HG02884 (cell line): ENCODE measurements at regions not wholly inside any gene's neighbourhood (a gene's known extent, or its start where the extent isn't known, plus 50 kb on each side); places are given as distances from the start of the nearest gene placed in this dataset.
"Not testable (repeated sequence)": the region's sequence is repeated elsewhere in the genome, so short reads cannot be mapped to it uniquely, and the experiment has no call there.

Source experiments
- ATAC-seq: cut with Tn5 transposase; IDR thresholded peaks from one replicate; pipeline ENCODE4 v1.9.1; 2021; ENCODE audit warnings: mild to moderate bottlenecking, moderate library complexity; ENCODE audit not compliant: unreplicated experiment

DNA sequence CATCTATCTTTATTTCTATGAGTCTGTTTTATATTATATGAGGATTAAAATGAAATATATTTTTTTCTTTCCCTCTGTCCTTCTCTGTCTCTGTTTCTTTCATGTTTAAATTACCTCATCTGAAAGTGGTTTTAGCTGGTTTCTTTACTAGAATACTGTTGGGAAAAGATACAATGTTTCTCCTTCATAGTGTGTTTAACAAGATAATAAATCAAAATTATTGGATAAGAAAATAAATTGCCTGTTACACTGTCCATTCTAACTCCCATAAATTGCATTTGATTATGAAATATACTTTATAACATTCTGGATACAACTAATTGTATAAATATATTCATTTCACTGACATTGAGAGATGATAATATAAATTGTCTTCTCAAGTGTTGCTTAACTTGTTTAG is 1168.0 kb downstream of the PLA2G4A start:
- ATAC-seq: no peak

DNA sequence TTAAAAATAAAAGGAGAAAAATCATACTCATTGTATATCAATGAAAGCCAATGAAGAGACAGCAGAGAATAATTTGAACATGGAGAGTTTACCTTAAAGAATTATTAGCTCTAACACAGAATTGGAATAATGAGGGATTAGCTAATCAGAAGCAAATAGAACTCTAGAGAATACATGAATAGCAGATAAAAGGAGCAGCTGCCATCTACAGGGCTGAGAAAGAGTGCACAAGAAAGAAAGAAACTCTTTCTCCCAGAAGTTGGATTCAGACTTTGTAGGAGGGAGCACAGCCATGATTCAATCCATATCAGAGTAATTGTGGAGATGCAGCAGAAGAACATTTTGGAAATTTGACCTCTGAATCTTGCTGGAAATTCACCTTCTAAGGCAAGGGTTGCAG is 1171.2 kb downstream of the PLA2G4A start:
- ATAC-seq: no peak

DNA sequence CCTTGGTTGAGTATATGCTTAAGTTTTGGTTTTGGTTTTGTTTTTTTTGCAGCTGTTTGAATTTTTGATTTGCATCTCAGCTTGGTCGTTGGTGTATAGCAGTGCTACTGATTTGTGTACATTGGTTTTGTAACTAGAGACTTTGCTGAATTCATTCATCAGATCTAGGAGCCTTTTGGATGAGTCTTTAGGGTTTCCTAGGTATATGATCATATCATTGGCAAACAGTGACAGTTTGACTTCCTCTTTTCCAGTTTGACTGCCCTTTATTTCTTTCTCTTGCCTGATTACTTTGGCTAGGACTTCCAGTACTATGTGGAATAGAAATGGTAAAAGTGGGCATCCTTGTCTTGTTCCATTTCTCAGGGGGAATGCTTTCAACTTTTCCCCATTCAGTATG is 1174.9 kb downstream of the PLA2G4A start:
- ATAC-seq: not testable (repeated sequence)

DNA sequence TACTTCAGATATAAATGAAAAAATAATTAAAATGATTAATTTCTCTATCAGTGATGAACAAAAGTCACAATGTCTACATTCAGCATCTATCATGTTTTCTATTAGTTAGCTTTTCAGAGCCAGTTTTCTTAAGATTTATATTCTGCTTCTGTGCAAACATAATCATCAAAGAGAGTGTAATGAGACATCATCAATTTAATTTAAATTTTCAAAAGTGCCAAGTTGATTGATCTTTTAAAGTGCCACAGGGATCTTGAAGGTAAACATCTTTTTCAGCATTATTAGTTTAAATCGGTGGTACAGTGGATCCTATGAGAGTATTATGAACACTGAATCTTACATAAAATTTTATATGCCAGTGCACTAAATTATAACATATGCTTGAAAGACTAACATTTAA is 1176.1 kb downstream of the PLA2G4A start:
- no peak for ATAC-seq

DNA sequence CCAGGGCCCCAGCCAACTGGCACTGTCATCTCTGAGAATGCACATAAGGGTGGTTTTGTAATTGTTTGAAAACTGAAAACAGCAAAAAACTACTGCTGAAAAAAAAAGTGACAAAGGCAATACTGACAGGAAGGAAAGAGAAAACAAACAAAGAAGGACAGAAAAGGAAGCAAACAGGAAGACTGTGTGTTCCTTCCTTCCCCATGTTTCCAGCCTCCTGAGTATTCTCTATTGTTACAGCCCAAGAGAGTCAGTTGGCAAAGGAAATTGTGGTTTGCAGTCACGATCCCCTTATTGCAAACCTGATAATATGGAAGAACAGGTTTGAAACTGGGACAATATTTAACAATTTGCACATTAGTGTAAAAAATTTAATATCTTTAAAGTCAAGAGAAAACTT is 1177.6 kb downstream of the PLA2G4A start:
- ATAC-seq: no peak

DNA sequence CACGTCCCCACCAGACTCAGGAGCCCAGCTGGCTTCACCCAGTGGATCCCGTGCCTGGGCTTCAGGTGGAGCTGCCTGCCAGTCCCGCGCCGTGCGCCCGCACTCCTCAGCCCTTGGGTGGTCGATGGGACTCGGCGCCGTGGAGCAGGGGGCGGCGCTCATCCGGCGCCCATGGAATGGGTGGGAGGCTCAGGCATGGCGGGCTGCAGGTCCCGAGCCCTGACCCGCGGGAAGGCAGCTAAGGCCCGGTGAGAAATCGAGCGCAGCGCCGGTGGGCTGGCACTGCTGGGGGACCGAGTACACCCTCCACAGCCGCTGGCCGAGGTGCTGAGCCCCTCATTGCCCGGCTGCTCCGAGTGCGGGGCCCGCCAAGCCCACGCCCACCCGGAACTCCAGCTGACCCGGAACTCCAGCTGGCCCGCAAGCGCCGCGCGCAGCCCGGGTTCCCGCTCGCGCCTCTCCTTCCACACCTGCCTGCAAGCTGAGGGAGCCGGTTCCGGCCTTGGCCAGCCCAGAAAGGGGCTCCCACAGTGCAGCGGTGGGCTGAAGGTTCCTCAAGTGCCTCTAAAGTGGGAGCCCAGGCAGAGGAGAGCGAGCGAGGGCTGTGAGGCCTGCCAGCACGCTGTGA is 1184.6 kb downstream of the PLA2G4A start:
- ATAC-seq: not testable (repeated sequence)

DNA sequence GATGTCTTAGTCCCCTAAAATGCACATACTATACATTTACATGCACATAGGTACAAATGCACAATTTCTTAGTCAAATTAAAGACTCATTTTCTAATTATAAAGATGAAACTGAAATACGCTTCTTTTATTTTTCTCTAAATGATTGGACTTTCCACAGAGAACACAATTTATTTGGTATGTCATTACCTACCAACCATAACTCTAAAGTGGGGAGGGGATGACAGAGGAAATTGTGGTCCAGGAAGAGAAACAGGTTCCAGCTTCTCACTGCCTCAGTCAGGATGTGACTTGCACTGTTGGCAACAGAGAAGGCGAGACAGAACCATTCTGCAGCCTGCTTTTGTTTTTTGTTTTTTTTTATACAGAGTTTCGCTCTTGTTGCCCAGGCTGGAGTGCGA is 1189.2 kb downstream of the PLA2G4A start:
- ATAC-seq: no peak

DNA sequence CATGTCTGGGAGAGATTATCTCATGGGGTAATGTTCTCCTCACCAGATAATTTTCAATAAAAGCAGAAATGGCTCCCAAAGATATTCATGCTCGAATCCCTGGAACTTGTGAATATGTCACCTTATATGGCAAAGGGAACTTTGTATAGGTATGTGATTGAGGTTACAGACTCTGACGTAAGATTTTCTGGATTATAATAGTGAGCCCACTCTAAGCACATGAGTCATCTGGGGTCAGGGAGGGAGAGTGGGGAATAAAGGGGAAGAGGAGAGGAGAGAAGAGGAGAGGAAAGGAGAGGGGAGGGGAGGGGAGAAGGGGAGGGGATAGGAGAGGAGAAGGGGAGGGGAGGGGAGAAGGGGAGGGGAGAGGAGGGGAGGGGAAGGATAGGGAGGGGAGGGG is 1193.9 kb downstream of the PLA2G4A start:
- no peak for ATAC-seq

DNA sequence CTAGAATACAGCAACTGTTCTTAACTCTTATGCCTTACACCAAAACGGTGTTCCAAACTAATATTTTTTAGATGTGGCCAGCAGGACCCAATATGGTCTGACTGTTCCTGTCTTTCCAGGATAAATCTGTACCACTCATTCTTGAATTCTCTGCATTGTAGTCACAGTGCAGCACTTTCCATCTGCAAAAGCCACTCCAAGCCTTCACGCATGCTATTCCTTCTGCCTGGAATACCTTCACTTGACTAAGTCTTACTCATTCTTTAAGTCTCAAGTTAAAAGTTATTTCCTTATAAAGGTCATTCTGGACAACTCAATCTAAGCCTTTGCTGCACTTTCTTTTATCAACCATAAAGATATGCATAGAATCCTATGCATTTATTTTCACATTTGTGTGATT is 1194.5 kb downstream of the PLA2G4A start:
- ATAC-seq: no peak

DNA sequence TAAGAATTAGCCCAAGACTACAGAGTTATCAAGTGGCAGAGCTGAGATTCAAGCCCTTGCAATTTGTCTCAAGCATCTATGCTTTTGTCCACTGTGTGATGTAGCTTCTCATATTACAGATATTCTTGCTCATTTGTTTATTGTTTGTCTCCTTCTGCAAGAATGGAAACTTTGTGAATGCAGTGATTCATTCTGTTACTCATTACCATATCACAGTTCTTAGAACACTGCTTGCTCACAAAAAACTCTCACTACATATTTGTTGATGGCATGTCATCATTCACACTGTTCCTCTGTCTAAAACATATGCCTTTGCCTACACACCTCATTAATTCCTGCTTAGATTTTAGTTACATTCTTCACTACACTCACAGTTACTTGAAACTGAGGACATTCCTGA is 1198.9 kb downstream of the PLA2G4A start:
- ATAC-seq: peak; percentile 90

DNA sequence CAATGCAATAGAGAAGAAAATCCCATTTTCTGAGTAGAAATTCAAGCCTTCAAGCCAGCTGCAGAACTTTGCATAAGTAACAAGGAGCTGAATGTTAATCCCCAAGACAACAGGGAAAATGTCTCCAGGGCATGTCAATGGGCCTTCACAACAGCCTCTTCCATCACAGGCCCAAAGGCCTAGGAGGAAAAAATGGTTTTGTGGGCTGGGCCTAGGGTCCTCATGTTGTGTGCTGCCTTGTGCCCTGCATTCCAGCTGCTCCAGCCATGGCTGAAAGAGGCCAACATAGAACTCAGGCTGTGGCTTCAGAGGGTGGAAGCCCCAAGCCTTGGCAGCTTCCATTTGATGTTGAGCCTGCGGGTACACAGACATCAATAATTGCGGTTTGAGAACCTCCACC is 1208.8 kb downstream of the PLA2G4A start:
- not testable (repeated sequence) for ATAC-seq

DNA sequence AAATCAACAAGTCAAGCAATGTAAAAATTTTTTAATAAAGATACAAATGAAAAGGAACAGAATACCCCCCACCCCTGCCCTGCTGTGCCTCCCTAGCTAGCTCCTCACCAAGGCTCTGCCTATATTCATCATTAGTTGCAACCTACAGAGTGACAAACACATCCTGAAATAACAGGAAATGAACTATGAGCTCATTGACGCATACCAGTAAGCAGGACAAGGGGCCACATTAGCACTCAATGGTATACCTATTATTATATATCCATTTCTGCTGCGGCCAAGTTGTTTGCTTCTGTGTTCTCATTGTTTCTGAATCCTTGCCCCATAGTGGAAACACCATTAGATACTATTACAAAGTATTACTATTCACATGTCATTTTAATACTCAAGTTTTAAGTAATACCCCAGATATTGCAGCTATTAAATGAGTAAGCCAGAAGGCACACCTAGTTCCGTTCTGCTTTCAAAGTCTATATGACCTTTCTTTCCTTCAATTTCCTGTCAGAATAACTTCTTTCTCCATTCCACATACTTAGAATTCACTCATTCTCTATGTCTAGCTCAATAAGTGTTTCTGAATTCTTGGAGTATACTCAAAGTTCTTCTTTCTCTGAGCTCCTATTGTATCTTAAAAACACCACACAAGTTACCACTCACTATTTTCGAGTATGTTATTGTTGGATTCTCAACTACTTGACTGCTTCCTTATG is 1214.9 kb downstream of the PLA2G4A start:
- ATAC-seq: no peak

DNA sequence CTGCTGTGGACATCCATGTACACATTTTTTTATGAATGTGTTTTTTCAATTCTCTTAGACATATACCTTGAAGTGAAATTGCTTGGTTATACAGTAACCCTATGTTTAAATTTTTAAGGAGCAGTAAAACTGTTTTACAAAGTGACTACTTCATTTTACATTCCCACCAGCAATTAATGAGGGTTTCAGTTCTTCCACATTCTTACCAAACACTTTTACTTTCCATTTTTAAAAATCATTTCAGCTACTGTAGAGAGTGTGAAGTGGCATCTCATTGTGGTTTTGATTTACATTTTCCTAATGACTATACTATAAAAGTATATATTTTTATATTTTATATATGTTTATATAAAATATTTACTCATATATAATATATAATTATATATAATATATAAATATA is 1221.5 kb downstream of the PLA2G4A start:
- no peak for ATAC-seq

DNA sequence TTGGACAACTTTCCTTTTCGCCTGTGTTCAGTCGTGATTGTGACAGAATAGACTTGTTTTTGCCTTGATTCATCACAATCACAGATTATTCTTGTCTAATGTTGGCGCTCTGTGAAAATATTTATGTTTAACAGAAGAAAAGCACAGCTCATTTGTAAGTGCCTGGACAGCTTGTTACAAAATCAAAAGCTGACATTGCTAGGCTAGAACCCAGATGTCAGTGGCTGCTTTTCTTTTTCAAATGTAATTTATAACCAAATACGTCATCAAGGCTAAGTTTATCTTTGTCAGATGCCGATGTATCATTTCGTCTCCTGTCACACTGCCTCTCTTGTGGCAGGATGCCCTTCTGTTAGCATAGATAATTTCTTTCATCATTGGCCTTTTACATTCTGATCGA is 1227.3 kb downstream of the PLA2G4A start:
- ATAC-seq: no peak

DNA sequence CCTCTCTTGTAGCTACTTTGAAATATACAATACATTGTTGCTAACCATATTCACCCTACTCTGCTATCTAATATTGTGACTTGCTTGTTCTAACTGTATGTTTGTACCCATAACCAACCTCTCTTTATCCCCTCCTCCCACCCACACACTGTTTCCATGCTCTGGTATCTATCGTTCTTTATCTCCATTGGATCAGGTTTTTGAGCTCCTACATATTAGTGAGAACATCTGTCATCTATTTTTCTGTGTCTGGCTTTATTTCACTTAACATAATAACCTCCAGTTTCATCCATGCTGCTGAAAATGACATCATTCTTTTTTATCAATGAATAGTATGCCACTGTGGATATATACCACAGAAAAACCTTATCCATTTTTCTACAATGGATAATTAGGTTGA is 1230.1 kb downstream of the PLA2G4A start:
- ATAC-seq: no peak

DNA sequence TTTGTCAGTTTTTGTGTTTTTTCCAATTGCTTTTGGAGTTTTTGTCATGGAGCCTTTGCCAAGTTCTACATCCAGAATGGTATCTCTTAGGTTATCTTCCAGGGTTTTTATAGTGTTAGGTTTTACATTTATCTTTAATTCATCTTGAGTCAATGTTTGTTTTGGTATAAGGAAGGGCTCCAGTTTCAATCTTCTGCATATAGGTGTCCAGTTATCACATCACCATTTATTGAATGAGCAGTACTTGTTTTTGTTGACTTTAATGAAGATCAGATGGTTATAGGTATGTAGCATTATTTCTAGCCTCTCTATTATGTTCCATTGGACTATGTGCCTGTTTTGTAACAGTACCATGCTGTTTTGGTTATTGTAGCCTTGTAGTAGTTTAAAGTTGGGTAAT is 1233.1 kb downstream of the PLA2G4A start:
- ATAC-seq: no peak

DNA sequence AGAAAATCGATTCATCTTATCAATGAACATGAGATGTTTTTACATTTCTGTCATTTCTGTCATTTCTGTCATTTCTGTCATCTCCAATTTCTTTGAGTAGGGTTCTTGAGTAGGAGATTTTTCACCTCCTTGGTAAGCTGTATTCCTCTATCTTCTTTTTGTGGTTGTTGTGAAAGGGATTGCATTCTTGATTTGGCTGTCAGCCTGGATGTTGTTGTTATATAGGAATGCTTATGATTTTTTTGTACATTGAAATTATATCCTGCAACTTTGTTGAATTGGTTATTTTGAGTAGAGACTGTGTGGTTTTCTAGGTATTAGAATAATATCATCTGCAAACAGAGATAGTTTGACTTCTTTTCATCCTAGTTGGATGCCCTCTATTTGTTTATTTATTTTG is 1233.7 kb downstream of the PLA2G4A start:
- ATAC-seq: no peak

DNA sequence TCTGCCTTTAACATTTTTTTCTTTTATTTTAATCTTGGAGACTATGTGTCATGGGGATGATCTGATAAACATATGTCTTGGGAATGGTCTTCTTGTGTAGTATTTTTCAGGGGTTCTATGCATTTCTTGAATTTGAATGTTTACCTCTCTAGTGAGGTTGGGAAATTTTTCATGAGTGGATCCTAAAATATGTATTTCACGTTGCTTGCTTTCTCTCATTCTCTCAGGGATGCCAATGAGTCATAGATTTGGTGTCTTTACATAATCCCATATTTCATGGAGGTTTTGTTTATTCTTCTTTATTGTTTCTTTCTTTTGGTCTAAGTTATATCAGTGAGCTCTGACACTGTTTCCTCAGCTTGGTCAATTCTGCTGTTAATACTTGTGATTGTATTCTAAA is 1237.2 kb downstream of the PLA2G4A start:
- ATAC-seq: no peak

DNA sequence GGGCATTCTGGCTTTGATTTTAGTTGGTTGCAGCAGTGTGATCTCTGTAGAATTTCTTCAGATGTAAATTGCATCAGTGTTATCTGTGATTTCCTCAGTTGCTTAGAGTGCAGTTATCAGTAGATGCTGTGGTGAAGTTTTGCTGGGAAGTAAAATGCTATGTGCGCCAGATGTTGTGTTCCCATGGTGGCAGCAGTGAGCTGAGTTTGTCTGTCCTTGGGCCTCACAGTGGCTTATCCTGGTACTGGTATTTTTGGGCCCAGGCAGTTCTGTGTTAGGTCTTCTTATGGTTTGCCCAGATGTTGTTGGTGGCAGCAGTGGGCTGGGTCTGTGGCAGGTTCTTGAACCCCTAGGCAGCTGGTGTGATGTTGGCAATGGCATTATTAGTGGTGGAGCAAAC is 1242.1 kb downstream of the PLA2G4A start:
- no peak for ATAC-seq

DNA sequence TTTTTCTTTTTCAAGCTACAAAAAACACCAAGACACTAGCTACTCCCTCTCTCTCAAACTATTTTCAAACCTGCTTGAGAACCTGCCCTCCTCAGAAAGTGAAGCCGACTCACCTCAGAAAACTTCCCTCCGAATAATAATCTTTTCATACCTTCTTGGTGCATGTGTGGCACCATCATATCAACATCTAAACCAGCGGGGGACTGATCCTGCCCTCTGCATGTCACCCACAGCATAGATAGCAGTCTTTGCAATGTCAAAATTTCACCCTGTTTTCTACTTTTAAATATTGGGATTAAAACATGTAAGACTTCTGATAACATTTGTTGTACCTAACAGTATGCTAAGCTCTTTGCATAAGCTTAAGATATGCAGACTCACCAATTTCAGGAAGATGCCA is 1260.3 kb downstream of the PLA2G4A start:
- ATAC-seq: no peak

DNA sequence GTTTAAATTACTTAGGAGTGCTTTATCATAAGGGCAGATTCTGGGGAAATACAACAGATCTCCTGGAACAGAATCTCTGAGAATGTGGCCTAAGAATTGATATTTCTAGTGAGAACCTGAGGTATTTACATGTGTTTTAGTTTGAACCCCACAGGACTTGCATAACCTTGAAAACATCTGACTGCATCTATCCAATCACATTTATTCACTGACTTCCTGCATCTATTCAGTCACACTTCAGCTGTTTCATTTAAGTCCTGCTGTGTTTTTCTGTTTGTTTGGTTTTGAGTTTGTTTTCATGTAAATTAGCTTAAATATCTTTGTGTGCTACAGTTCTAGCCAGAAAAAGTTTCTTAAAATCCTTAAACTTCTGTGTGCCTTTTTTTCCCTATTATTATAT is 1260.7 kb downstream of the PLA2G4A start:
- no peak for ATAC-seq

DNA sequence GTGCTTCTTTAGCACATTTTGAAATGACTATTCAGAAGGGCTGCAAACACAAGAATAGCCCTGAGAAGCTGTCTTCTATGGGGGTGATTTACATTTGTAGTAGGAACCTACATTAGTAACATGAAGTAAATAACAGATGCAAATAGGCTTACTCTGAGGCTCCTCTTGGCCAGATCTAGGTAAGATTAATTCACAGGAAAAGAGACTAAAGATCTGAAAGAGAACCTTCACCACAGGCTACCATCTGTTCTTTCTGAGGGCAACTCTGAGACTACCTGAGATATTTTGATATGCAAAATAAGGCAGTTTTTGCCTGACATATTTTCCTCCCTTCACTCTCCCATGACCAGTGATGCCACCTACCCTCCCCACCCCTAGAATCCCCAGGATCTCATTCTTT is 1267.8 kb downstream of the PLA2G4A start:
- no peak for ATAC-seq

DNA sequence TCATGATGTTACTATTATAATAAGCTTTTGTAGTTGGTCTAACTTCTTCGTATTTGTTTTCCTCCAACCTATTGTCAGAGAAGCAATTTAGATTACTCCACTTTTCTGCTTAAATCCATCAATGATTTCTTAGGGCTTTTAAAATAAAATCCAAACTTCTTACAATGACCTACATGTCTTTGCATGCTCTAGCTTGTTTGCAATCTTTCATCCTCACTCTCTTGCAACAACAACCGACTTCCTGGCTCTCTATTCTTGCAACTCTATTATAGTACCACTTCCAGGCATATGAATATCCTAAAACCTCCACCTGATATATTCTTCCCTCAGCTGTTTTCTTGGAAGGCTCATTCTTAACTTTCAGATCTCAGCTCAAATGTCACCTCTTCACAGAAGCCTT is 1288.7 kb downstream of the PLA2G4A start:
- ATAC-seq: no peak
